Spleen (tissue), 7 donors: ENCODE measurements at regions not wholly inside any gene's neighbourhood (a gene's known extent, or its start where the extent isn't known, plus 50 kb on each side); places are given as distances from the start of the nearest gene placed in this dataset.

Experiments used
- POLR2A ChIP-seq, 3 donors: fragments of 450-650 bp; IDR thresholded peaks; one replicate each; pipeline ENCODE4 v1.5.1; 2017; ENCODE audit warnings: antibody characterized with exemption in 3 of 3, mild to moderate bottlenecking in 1 of 3
- TF ChIP-seq, protein P1 (sequence below), 11 experiments: fragments of 200-600 bp in 7 of 11; fragments of 450-650 bp in 4 of 11; sonication (generic) in 4 of 11; IDR thresholded peaks in 8 of 11; conservative IDR thresholded peaks in 3 of 11; 1 replicate in 7 of 11; 2 replicates in 4 of 11; pipeline versions ENCODE4 v1.4.0 to v1.8.0; 2016 to 2021; ENCODE audit warnings: antibody characterized with exemption in 11 of 11, inconsistent platforms in 4 of 11, mild to moderate bottlenecking in 1 of 11
- donor health status: DM: no; HTN: no; CAD: no; lungs with moderate emphysema.
- donor health status: DM: no; HTN: no; CAD: no.
- donor health status: DM: no; HTN: no; CAD: no.

GRCh38 chr11:127281534-127281933 is 281.0 kb upstream of the KIRREL3 start:
- TF ChIP-seq, protein P1, sequence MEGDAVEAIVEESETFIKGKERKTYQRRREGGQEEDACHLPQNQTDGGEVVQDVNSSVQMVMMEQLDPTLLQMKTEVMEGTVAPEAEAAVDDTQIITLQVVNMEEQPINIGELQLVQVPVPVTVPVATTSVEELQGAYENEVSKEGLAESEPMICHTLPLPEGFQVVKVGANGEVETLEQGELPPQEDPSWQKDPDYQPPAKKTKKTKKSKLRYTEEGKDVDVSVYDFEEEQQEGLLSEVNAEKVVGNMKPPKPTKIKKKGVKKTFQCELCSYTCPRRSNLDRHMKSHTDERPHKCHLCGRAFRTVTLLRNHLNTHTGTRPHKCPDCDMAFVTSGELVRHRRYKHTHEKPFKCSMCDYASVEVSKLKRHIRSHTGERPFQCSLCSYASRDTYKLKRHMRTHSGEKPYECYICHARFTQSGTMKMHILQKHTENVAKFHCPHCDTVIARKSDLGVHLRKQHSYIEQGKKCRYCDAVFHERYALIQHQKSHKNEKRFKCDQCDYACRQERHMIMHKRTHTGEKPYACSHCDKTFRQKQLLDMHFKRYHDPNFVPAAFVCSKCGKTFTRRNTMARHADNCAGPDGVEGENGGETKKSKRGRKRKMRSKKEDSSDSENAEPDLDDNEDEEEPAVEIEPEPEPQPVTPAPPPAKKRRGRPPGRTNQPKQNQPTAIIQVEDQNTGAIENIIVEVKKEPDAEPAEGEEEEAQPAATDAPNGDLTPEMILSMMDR (IDR thresholded peaks at IDR 0.05 in 8 of 11, conservative IDR thresholded peaks at IDR 0.05 in 3 of 11): no peak
- TF ChIP-seq POLR2A (IDR thresholded peaks at IDR 0.05): no peak
